Caco-2 (cell line): ENCODE measurements at regions not wholly inside any gene's neighbourhood (a gene's known extent, or its start where the extent isn't known, plus 50 kb on each side); places are given as distances from the start of the nearest gene placed in this dataset.
"Not testable (repeated sequence)": the region's sequence is repeated elsewhere in the genome, so short reads cannot be mapped to it uniquely, and the experiment has no call there.

ENCODE experiments used
- BruUV-seq: library from RNA; stranded (reverse); fragments of 400-500 nt; replicated peaks from 2 replicates; lab custom pipeline; 2021; lab: Mats Ljungman, UMichigan
- CTCF ChIA-PET: fragments of 300-600 bp; sonication (Branson Sonifier 250); formaldehyde crosslinking; loops from one replicate; lab custom pipeline; 2022; ENCODE audit warnings: antibody characterized with exemption; lab: Charles Lee
- POLR2A ChIA-PET: fragments of 300-600 bp; sonication (Branson Sonifier 250); formaldehyde crosslinking; loops from one replicate; lab custom pipeline; 2022; ENCODE audit warnings: antibody characterized with exemption; lab: Charles Lee
- DNase-seq, 2 experiments: peaks; one replicate each; pipeline versions ENCODE4 v3.0.0 to v3.0.0-alpha.2; 2020 to 2022
- H3K27me3 ChIP-seq: replicated peaks from 2 replicates; pipeline ENCODE4 v1.6.0; 2011; ENCODE audit warnings: low read length; ENCODE audit not compliant: control insufficient read depth, insufficient read depth
- H3K36me3 ChIP-seq: 2 replicates; pipeline ENCODE4 v1.5.1; 2011; ENCODE audit warnings: low read length; ENCODE audit not compliant: control insufficient read depth, insufficient read depth
- H3K4me1 ChIP-seq: fragments of 250-450 bp; sonication (Bioruptor Pico); 2 replicates; pipeline ENCODE4 v1.5.1; 2020; ENCODE audit warnings: mild to moderate bottlenecking
- H3K4me3 ChIP-seq: 2 replicates; pipeline ENCODE4 v1.5.1; 2011; ENCODE audit warnings: low read depth, mild to moderate bottlenecking, control low read depth, low read length
- H3K9me3 ChIP-seq: fragments of 250-450 bp; sonication (Bioruptor Pico); 2 replicates; pipeline ENCODE4 v1.5.1; 2020; ENCODE audit warnings: mild to moderate bottlenecking, moderate library complexity
- H3K27ac Mint-ChIP-seq: one replicate; pipeline ENCODE4 v1.8.0; 2022; ENCODE audit warnings: mixed read lengths; ENCODE audit not compliant: unreplicated experiment
- H3K27me3 Mint-ChIP-seq: one replicate; pipeline ENCODE4 v1.8.0; 2022; ENCODE audit warnings: mixed read lengths; ENCODE audit not compliant: insufficient read depth, unreplicated experiment
- H3K36me3 Mint-ChIP-seq: one replicate; pipeline ENCODE4 v1.8.0; 2022; ENCODE audit warnings: mild to moderate bottlenecking, mixed read lengths; ENCODE audit not compliant: insufficient read depth, unreplicated experiment
- H3K4me1 Mint-ChIP-seq: one replicate; pipeline ENCODE4 v1.8.0; 2022; ENCODE audit warnings: low read depth, mixed read lengths; ENCODE audit not compliant: unreplicated experiment
- H3K4me3 Mint-ChIP-seq: one replicate; pipeline ENCODE4 v1.8.0; 2022; ENCODE audit warnings: mild to moderate bottlenecking, moderate library complexity, mixed read lengths; ENCODE audit not compliant: unreplicated experiment
- H3K9me3 Mint-ChIP-seq: one replicate; pipeline ENCODE4 v1.8.0; 2022; ENCODE audit warnings: mixed read lengths; ENCODE audit not compliant: unreplicated experiment
- CTCF ChIP-seq, 2 experiments: fragments of 200-600 bp in 1 of 2; IDR thresholded peaks; 1 replicate in 1 of 2; 2 replicates in 1 of 2; pipeline versions ENCODE4 v1.5.1 to v1.8.0; 2011 to 2022; ENCODE audit warnings: antibody characterized with exemption in 1 of 2, control low read depth in 1 of 2, inconsistent platforms in 1 of 2, low read depth in 1 of 2, low read length in 1 of 2, mild to moderate bottlenecking in 1 of 2, moderate library complexity in 1 of 2; ENCODE audit not compliant: insufficient read depth in 1 of 2, severe bottlenecking in 1 of 2, unreplicated experiment in 1 of 2
- intact Hi-C: fragments of 100-400 bp; cut with micrococcal nuclease; formaldehyde crosslinking; loops from one replicate; pipeline ENCODE4 v1.10.0; 2022; ENCODE audit not compliant: unreplicated experiment

GRCh38 chr16:60142619-60143347 lies 1408.7 kb upstream of the GOT2 start:
- no peak for TF ChIP-seq CTCF (IDR thresholded peaks at IDR 0.05; ENCODE audit: insufficient read depth in 1 of 2, low read depth in 1 of 2, low read length in 1 of 2, severe bottlenecking in 1 of 2, unreplicated experiment in 1 of 2)
- Histone ChIP-seq H3K27me3 (no peaks in the 10 kb centered on the region), H3K4me3 (no peak overlapping the region), H3K4me1 (no peaks in the 10 kb centered on the region), H3K36me3 (no peaks in the 10 kb centered on the region), H3K9me3 (no peaks in the 10 kb centered on the region)
- H3K36me3 Mint-ChIP-seq = no peaks in the 10 kb centered on the region
- no peak overlapping the region for H3K4me3 Mint-ChIP-seq
- no peak overlapping the region for H3K27ac Mint-ChIP-seq
- POLR2A ChIA-PET = no interaction called here
- no TSS peak for BruUV-seq
- CTCF ChIA-PET = no interaction called here
- no peaks in the 10 kb centered on the region for H3K27me3 Mint-ChIP-seq
- H3K9me3 Mint-ChIP-seq = peaks cover 22% of the 10 kb centered on the region
- DNase-seq = no peak
- intact Hi-C loops = no loop called here
- H3K4me1 Mint-ChIP-seq = no peaks in the 10 kb centered on the region

GRCh38 chr16:60137891-60138290 lies 1403.8 kb upstream of the GOT2 start:
- DNase-seq = no peak
- no peaks in the 10 kb centered on the region for H3K27me3 ChIP-seq
- BruUV-seq = no TSS peak
- POLR2A ChIA-PET = no interaction called here
- Mint-ChIP-seq H3K27ac (no peak overlapping the region), H3K36me3 (no peaks in the 10 kb centered on the region), H3K27me3 (peaks cover 2% of the 10 kb centered on the region), H3K4me3 (no peak overlapping the region), H3K4me1 (no peaks in the 10 kb centered on the region), H3K9me3 (peaks cover 43% of the 10 kb centered on the region)
- peaks cover 7% of the 10 kb centered on the region; the same call in 1 of the 2 replicates for H3K9me3 ChIP-seq
- no peak overlapping the region for H3K4me3 ChIP-seq
- no peaks in the 10 kb centered on the region for H3K36me3 ChIP-seq
- H3K4me1 ChIP-seq = no peaks in the 10 kb centered on the region
- intact Hi-C loops = no loop called here
- CTCF ChIA-PET = no interaction called here
- TF ChIP-seq CTCF (IDR thresholded peaks at IDR 0.05; ENCODE audit: insufficient read depth in 1 of 2, low read depth in 1 of 2, low read length in 1 of 2, severe bottlenecking in 1 of 2, unreplicated experiment in 1 of 2) = no peak

GRCh38 chr16:60127196-60127595 lies 1393.1 kb upstream of the GOT2 start:
- no peaks in the 10 kb centered on the region for H3K9me3 Mint-ChIP-seq
- POLR2A ChIA-PET = no interaction called here
- H3K27ac Mint-ChIP-seq = no peak overlapping the region
- intact Hi-C loops = no loop called here
- peaks cover 2% of the 10 kb centered on the region for H3K27me3 Mint-ChIP-seq
- CTCF ChIA-PET = no interaction called here
- Histone ChIP-seq H3K36me3 (no peaks in the 10 kb centered on the region), H3K27me3 (no peaks in the 10 kb centered on the region), H3K9me3 (0 out of 2 replicates have a peak, but pooled peaks cover 3% of the 10 kb centered on the region), H3K4me3 (no peak overlapping the region), H3K4me1 (no peaks in the 10 kb centered on the region)
- no peaks in the 10 kb centered on the region for H3K36me3 Mint-ChIP-seq
- no peak for DNase-seq
- TF ChIP-seq CTCF (IDR thresholded peaks at IDR 0.05; ENCODE audit: insufficient read depth in 1 of 2, low read depth in 1 of 2, low read length in 1 of 2, severe bottlenecking in 1 of 2, unreplicated experiment in 1 of 2) = no peak
- no peaks in the 10 kb centered on the region for H3K4me1 Mint-ChIP-seq
- no TSS peak for BruUV-seq
- no peak overlapping the region for H3K4me3 Mint-ChIP-seq

GRCh38 chr16:60126115-60126514 lies 1392.0 kb upstream of the GOT2 start:
- H3K36me3 Mint-ChIP-seq, POLR2A ChIA-PET, H3K9me3 ChIP-seq, H3K27me3 Mint-ChIP-seq, H3K4me3 Mint-ChIP-seq, H3K4me3 ChIP-seq, H3K4me1 Mint-ChIP-seq, H3K9me3 Mint-ChIP-seq, H3K27me3 ChIP-seq, intact Hi-C loops, BruUV-seq, H3K36me3 ChIP-seq, H3K4me1 ChIP-seq, H3K27ac Mint-ChIP-seq, DNase-seq, CTCF ChIA-PET: not testable (repeated sequence)
